ENCODE measurements at regions not wholly inside any gene's neighbourhood (a gene's known extent, or its start where the extent isn't known, plus 50 kb on each side); places are given as distances from the start of the nearest gene placed in this dataset.
A peak's percentile ranks its signal among the peaks of the same experiment; 100 is the strongest.

DNA sequence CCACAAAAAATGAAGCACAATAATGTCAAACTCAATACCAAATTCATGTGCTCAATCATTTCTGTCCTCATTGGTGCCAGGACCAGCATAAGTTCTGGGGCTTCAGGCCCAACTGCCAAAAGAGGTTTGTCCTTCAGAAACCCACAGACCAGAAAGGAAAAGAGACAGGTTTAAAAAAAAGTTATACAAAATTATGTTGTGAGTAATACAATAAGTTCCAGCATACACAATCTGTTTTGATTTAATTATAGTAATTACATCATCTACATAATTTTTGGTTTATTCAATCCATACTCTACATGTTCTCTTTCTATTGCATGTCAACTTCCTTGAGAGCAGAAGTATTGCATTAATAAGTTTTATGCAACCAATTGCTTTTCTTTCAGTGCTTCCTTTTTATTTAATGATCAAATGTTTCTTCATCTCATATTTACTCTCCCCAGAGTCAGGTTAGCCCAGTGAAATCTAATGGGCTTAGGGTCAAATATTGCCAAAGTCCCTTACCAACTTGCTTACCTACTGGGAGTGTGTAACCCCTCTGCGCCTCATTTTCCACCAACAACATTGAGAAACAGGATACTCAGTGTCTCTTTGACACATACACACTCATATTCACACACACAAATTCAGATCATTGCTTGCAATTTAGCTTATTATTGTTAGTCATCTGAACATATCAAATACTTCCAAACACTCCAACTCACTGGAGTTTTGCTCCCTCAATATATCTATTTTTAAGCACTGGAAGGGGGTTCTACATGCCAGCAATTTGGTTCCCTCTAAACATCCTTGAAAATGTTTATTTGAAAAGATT, 424.4 kb upstream of the MARCKS start:
- no peak overlapping the region for H3K4me3 ChIP-seq (ENCODE audit: low read depth, low read length)
- DNase-seq (ENCODE audit: low read depth), result no peak
- TF ChIP-seq, protein P1, sequence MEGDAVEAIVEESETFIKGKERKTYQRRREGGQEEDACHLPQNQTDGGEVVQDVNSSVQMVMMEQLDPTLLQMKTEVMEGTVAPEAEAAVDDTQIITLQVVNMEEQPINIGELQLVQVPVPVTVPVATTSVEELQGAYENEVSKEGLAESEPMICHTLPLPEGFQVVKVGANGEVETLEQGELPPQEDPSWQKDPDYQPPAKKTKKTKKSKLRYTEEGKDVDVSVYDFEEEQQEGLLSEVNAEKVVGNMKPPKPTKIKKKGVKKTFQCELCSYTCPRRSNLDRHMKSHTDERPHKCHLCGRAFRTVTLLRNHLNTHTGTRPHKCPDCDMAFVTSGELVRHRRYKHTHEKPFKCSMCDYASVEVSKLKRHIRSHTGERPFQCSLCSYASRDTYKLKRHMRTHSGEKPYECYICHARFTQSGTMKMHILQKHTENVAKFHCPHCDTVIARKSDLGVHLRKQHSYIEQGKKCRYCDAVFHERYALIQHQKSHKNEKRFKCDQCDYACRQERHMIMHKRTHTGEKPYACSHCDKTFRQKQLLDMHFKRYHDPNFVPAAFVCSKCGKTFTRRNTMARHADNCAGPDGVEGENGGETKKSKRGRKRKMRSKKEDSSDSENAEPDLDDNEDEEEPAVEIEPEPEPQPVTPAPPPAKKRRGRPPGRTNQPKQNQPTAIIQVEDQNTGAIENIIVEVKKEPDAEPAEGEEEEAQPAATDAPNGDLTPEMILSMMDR (IDR thresholded peaks at IDR 0.05; ENCODE audit: insufficient read depth, low read depth, low read length, missing control alignments), result no peak

DNA sequence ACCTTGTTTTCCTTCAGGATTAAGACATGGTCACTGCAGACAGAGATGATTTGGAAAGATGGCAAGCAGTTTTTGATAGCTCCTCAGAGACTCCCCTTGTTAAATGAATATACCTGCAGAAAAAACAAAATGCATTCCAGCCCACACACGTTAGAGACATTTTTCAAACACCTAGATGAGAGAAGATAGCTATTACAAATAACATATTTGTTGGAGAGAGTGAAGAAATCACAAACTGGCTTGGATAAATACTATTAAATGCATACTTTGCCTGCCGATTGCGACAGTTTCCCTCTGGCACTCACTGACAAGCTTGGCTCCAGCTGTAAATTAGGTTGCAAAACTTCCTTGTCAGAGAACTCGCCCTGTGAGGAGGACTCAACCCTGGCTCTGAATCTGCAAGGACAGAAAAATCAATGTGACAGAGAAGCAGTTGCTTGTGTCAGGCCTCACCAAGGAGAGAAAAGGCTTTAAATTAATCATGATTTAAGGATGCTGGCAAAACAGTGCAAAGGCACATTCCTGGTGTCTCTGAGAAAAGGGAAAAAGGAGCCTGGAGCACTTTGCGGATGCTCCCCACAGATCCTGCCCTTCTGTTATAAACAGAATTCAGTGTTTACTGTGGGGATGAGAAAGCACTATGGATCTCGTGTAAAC, 423.7 kb upstream of the MARCKS start:
- H3K4me3 ChIP-seq (ENCODE audit: low read depth, low read length), result no peak overlapping the region
- no peak for DNase-seq (ENCODE audit: low read depth)
- TF ChIP-seq, protein P1 (IDR thresholded peaks at IDR 0.05; ENCODE audit: insufficient read depth, low read depth, low read length, missing control alignments), result no peak

DNA sequence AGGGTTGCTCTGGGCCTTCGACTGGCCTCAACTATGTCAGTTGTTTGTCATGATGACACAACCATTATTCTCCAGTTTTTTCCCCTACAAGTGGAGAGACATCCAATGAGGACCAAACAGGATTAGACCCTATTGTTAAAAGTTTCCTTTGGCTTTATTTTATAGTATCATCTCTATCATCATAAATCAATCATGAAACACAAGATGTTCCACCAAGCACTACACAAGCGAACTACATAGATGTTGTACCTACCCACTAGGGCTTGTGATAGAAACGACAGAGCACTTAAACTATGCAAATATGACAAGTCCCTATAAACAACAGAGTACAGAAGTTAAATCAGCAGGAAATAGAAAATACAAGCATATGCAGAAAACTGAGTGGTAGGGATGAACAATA, 422.5 kb upstream of the MARCKS start:
- TF ChIP-seq, protein P1 (IDR thresholded peaks at IDR 0.05; ENCODE audit: insufficient read depth, low read depth, low read length, missing control alignments), result no peak
- no peak for DNase-seq (ENCODE audit: low read depth)
- no peak overlapping the region for H3K4me3 ChIP-seq (ENCODE audit: low read depth, low read length)

DNA sequence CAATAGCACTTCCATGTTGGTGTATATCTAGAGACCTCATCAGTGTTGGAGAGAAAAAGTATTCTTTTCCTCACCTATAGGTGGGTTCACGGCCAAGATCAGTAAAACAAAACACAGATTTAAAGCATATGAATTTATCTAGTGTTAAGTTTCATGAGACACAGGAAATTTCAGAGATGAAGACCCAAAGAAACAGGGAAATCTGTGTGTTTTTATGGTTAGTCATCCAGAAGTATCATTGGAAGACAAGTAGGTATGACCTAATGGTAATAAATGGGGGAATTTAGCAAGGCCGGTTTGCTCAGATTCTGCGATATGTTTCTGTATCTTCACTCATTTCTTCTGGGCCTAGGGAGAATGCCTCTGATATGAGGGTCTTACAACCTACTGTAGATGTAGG, 419.6 kb upstream of the MARCKS start:
- H3K4me3 ChIP-seq (ENCODE audit: low read depth, low read length), result no peak overlapping the region
- no peak for DNase-seq (ENCODE audit: low read depth)
- TF ChIP-seq, protein P1 (IDR thresholded peaks at IDR 0.05; ENCODE audit: insufficient read depth, low read depth, low read length, missing control alignments), result no peak

DNA sequence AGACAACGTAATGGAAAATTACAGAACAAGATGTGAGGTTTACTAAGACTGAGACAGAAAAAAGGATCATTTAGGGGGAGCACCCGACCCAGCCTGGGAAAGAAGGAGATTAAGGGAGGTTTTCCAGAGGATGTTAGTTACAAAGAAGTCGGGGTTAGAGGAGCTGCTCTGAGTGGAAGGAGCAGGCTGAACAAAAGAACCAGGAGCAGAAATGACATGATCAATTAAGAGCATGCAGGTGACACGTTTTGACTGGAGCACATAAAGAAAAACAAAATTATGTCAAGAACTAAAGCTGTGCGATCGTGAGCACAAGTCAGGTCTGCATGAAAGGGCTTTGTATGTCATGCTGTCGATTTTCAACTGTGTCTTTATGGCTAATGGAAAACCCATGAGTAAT, 417.3 kb upstream of the MARCKS start:
- no peak overlapping the region for H3K4me3 ChIP-seq (ENCODE audit: low read depth, low read length)
- DNase-seq (ENCODE audit: low read depth), result no peak
- TF ChIP-seq, protein P1 (IDR thresholded peaks at IDR 0.05; ENCODE audit: insufficient read depth, low read depth, low read length, missing control alignments), result no peak

DNA sequence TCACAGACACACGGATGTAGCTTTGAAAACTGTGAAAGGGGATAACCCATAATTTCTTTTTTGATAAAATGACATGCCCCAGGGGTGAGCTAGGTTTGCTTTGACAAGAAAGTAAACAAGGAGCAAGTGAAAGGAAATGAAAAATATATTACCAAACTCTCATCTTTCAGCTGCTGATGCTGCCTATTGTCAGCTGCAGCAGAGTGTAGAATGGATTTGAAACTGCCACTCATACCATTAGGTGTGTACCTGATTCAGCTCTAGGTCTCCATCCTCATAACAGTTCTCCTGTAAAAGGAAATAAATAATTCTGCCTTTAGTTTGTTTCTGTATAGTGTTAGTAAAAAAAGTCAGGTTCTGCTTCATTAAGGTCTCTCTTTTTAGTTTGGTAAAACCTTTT, 415.1 kb upstream of the MARCKS start:
- DNase-seq (ENCODE audit: low read depth), result peak; percentile 16
- H3K4me3 ChIP-seq (ENCODE audit: low read depth, low read length), result no peak overlapping the region
- TF ChIP-seq, protein P1 (IDR thresholded peaks at IDR 0.05; ENCODE audit: insufficient read depth, low read depth, low read length, missing control alignments), result no peak

Data from GM12865 (cell line).